ENCODE measurements at regions not wholly inside any gene's neighbourhood (a gene's known extent, or its start where the extent isn't known, plus 50 kb on each side); places are given as distances from the start of the nearest gene placed in this dataset.
"Not testable (repeated sequence)": the region's sequence is repeated elsewhere in the genome, so short reads cannot be mapped to it uniquely, and the experiment has no call there.

DNA sequence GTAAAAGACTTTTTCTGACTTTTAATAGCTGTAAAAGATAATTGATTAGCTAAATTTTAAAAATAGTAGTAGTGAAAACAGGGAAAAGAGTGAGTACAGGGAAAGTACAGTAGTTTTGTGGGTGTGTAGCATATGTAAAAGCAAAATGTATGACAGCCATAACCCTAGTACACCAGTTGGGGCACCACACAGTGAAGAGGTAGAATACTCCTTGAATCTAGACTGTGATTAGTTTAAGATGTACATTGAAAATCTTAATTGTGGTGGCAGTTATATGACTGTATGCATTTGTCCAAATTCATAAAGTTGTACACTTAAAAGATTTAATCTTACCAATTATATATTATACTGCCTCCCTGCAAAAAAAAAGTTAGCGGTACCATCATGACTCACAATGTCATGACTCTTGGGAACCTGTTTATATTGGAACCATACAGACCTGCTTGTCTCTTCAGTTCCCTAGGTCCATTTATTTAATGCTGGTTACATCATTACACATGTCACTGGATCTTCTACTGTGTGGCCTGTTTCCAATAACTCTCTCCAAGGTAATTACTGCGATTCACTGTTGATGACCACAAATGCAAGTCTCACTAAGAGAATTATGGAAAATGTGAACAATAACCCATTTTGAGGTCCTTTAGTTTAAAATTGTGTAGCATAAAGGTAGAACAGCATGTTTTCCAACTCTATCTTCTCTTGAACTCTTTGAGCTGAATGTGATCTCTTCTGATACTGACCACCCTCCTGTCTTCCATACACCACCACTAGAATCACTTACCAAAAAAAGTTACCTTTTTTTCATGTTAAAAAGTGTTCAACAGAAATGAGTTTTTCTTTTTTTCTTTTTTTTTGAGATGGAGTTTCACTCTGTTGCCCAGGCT lies 264.2 kb upstream of the AMIGO2 start:
- DNase-seq (ENCODE audit: extremely low spot score, unreplicated experiment): no peak
- H3K4me1 Mint-ChIP-seq (ENCODE audit: unreplicated experiment): no peaks in the 10 kb centered on the region
- TF ChIP-seq, protein P1, sequence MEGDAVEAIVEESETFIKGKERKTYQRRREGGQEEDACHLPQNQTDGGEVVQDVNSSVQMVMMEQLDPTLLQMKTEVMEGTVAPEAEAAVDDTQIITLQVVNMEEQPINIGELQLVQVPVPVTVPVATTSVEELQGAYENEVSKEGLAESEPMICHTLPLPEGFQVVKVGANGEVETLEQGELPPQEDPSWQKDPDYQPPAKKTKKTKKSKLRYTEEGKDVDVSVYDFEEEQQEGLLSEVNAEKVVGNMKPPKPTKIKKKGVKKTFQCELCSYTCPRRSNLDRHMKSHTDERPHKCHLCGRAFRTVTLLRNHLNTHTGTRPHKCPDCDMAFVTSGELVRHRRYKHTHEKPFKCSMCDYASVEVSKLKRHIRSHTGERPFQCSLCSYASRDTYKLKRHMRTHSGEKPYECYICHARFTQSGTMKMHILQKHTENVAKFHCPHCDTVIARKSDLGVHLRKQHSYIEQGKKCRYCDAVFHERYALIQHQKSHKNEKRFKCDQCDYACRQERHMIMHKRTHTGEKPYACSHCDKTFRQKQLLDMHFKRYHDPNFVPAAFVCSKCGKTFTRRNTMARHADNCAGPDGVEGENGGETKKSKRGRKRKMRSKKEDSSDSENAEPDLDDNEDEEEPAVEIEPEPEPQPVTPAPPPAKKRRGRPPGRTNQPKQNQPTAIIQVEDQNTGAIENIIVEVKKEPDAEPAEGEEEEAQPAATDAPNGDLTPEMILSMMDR (IDR thresholded peaks at IDR 0.05): no peak
- no peak overlapping the region for H3K4me3 Mint-ChIP-seq (ENCODE audit: unreplicated experiment)
- H3K9me3 Mint-ChIP-seq (ENCODE audit: unreplicated experiment): no peaks in the 10 kb centered on the region
- H3K36me3 Mint-ChIP-seq (ENCODE audit: unreplicated experiment): no peaks in the 10 kb centered on the region
- no peak overlapping the region for H3K27ac Mint-ChIP-seq (ENCODE audit: unreplicated experiment)
- peaks cover 12% of the 10 kb centered on the region for H3K27me3 Mint-ChIP-seq (ENCODE audit: unreplicated experiment)

DNA sequence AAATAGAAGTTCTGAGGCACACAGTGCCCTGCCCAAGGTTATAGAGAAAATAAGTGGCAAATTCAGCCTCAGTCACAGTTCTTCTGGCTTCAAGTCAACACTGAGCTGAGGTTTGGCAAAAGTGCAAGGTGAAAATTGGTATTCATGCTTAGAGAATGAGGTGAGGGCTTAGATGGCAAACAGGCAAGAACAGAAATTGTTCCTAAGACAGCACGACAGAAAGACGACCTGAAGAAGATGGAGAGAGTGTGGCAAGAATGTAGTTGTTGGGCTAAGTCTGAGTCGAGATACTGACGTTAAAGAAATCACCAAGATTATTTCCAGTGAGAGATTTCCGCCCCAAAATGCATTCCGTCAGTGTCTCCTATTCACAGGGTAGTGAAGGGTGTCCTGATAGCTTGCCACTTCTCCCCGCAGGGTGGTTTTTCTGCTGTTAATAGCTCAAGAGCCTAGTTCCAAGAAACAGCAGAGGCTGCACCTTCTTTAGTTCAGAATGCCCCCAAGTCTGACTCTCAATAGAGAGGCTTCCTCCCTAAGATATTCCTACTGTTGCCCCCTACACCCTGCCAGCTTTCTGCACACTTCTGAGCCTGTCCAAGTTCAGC lies 260.8 kb upstream of the AMIGO2 start:
- H3K4me1 Mint-ChIP-seq (ENCODE audit: unreplicated experiment): no peaks in the 10 kb centered on the region
- H3K36me3 Mint-ChIP-seq (ENCODE audit: unreplicated experiment): no peaks in the 10 kb centered on the region
- H3K27me3 Mint-ChIP-seq (ENCODE audit: unreplicated experiment): peaks cover 12% of the 10 kb centered on the region
- no peak overlapping the region for H3K4me3 Mint-ChIP-seq (ENCODE audit: unreplicated experiment)
- H3K27ac Mint-ChIP-seq (ENCODE audit: unreplicated experiment): no peak overlapping the region
- H3K9me3 Mint-ChIP-seq (ENCODE audit: unreplicated experiment): peaks cover 8% of the 10 kb centered on the region
- TF ChIP-seq, protein P1 (IDR thresholded peaks at IDR 0.05): no peak
- no peak for DNase-seq (ENCODE audit: extremely low spot score, unreplicated experiment)

DNA sequence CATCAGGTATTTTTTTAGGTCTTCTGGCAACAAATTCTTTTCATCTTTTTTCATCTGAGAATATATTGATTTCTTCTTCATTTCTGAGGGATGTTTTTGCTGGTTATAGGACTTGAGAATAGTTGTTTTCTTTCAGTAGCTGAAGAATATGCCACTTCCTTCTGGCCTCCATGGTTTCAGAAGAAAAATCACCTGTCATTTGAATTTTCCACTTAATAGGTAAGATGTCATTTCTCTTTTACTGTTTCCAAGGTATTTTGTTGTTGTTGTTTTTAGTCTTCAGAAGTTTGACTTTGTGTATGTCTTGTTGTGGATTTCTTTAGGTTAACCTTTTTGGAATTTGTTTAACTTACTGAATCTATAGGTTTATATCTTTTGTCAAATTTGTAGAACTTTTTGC lies 257.8 kb upstream of the AMIGO2 start:
- Mint-ChIP-seq H3K27me3 (ENCODE audit: unreplicated experiment) (peaks cover 12% of the 10 kb centered on the region), H3K4me1 (ENCODE audit: unreplicated experiment) (no peaks in the 10 kb centered on the region), H3K9me3 (ENCODE audit: unreplicated experiment) (peaks cover 8% of the 10 kb centered on the region), H3K36me3 (ENCODE audit: unreplicated experiment) (no peaks in the 10 kb centered on the region), H3K4me3 (ENCODE audit: unreplicated experiment) (no peak overlapping the region), H3K27ac (ENCODE audit: unreplicated experiment) (no peak overlapping the region)
- DNase-seq (ENCODE audit: extremely low spot score, unreplicated experiment): no peak
- TF ChIP-seq, protein P1 (IDR thresholded peaks at IDR 0.05): no peak

- H3K4me1 Mint-ChIP-seq (ENCODE audit: unreplicated experiment); H3K36me3 Mint-ChIP-seq (ENCODE audit: unreplicated experiment); H3K9me3 Mint-ChIP-seq (ENCODE audit: unreplicated experiment); H3K27ac Mint-ChIP-seq (ENCODE audit: unreplicated experiment); H3K4me3 Mint-ChIP-seq (ENCODE audit: unreplicated experiment); DNase-seq (ENCODE audit: extremely low spot score, unreplicated experiment); H3K27me3 Mint-ChIP-seq (ENCODE audit: unreplicated experiment): not testable (repeated sequence)
Measured at GRCh38 chr12:47333271-47333858, 253.6 kb upstream of the AMIGO2 start.

GRCh38 chr12:47328831-47329545 lies 249.2 kb upstream of the AMIGO2 start:
- no peaks in the 10 kb centered on the region for H3K9me3 Mint-ChIP-seq (ENCODE audit: unreplicated experiment)
- no peak overlapping the region for H3K4me3 Mint-ChIP-seq (ENCODE audit: unreplicated experiment)
- H3K4me1 Mint-ChIP-seq (ENCODE audit: unreplicated experiment): peaks cover 7% of the 10 kb centered on the region
- no peak for DNase-seq (ENCODE audit: extremely low spot score, unreplicated experiment)
- TF ChIP-seq, protein P1 (IDR thresholded peaks at IDR 0.05): no peak
- H3K36me3 Mint-ChIP-seq (ENCODE audit: unreplicated experiment): no peaks in the 10 kb centered on the region
- no peaks in the 10 kb centered on the region for H3K27me3 Mint-ChIP-seq (ENCODE audit: unreplicated experiment)
- no peak overlapping the region for H3K27ac Mint-ChIP-seq (ENCODE audit: unreplicated experiment)
